Islet precursor cell (in vitro differentiated cells): ENCODE measurements at regions not wholly inside any gene's neighbourhood (a gene's known extent, or its start where the extent isn't known, plus 50 kb on each side); places are given as distances from the start of the nearest gene placed in this dataset.

Experiments used
- DNase-seq: peaks from one replicate; pipeline ENCODE4 v3.0.0-alpha.2; 2018

- no peak for DNase-seq
These were observed 89.9 kb upstream of the MAGI1 start for GRCh38 chr3:66128623-66129022.

GRCh38 chr3:66121318-66121717 is 82.6 kb upstream of the MAGI1 start:
- no peak for DNase-seq

- DNase-seq: peak; percentile 96
These were observed 77.3 kb upstream of the MAGI1 start for GRCh38 chr3:66115858-66116654.

- DNase-seq: no peak
These were observed 74.8 kb upstream of the MAGI1 start for GRCh38 chr3:66113542-66113941.

- DNase-seq: no peak
These were observed 72.1 kb upstream of the MAGI1 start for GRCh38 chr3:66110840-66111239.

GRCh38 chr3:66107855-66108254 is 69.1 kb upstream of the MAGI1 start:
- no peak for DNase-seq

- DNase-seq: no peak
These were observed 68.1 kb upstream of the MAGI1 start for GRCh38 chr3:66106788-66107187.

GRCh38 chr3:66104535-66104934 is 65.8 kb upstream of the MAGI1 start:
- DNase-seq: no peak

- no peak for DNase-seq
These were observed 65.0 kb upstream of the MAGI1 start for GRCh38 chr3:66103729-66104128.

GRCh38 chr3:66101901-66102300 is 63.2 kb upstream of the MAGI1 start:
- no peak for DNase-seq

GRCh38 chr3:66099541-66100065 is 60.9 kb upstream of the MAGI1 start:
- no peak for DNase-seq

- no peak for DNase-seq
These were observed 59.7 kb upstream of the MAGI1 start for GRCh38 chr3:66098436-66098835.

- DNase-seq: no peak
These were observed 58.9 kb upstream of the MAGI1 start for GRCh38 chr3:66097647-66098046.

- no peak for DNase-seq
These were observed 56.7 kb upstream of the MAGI1 start for GRCh38 chr3:66095295-66096001.

GRCh38 chr3:66093981-66094380 is 55.3 kb upstream of the MAGI1 start:
- DNase-seq: no peak

- no peak for DNase-seq
These were observed 53.7 kb upstream of the MAGI1 start for GRCh38 chr3:66092175-66092995.
